K562 (cell line): ENCODE measurements at regions not wholly inside any gene's neighbourhood (a gene's known extent, or its start where the extent isn't known, plus 50 kb on each side); places are given as distances from the start of the nearest gene placed in this dataset.

Experiments
- CTCFL ChIP-seq: IDR thresholded peaks from 2 replicates; pipeline ENCODE4 v1.6.1; 2011; ENCODE audit warnings: borderline replicate concordance, low read depth, mild to moderate bottlenecking, moderate library complexity, low read length; ENCODE audit not compliant: insufficient read depth, poor library complexity, severe bottlenecking
- ELK1 ChIP-seq: sonication (generic); formaldehyde crosslinking; IDR thresholded peaks from 2 replicates; pipeline ENCODE4 v1.8.1; 2022; ENCODE audit warnings: missing genetic modification reagents
- IFI16 ChIP-seq: fragments of 250-450 bp; sonication (Bioruptor Pico); IDR thresholded peaks from 2 replicates; pipeline ENCODE4 v2.1.2; 2022; ENCODE audit warnings: mild to moderate bottlenecking, inconsistent platforms
- LARP7 ChIP-seq: fragments of 450-650 bp; IDR thresholded peaks from 2 replicates; pipeline ENCODE4 v1.6.1; 2016
- RBM25 ChIP-seq: fragments of 200-400 bp; formaldehyde crosslinking; IDR thresholded peaks from 2 replicates; pipeline ENCODE4 v1.6.1; 2018; ENCODE audit warnings: low read length, low read depth, moderate library complexity; ENCODE audit not compliant: severe bottlenecking
- ZBTB34 ChIP-seq: fragments of 250-450 bp; sonication (Bioruptor Pico); IDR thresholded peaks from 2 replicates; pipeline ENCODE4 v1.8.0; 2021; ENCODE audit warnings: mild to moderate bottlenecking, moderate library complexity
- ZBTB7A ChIP-seq: IDR thresholded peaks from 2 replicates; pipeline ENCODE4 v1.6.1; 2011; ENCODE audit warnings: low read depth, mild to moderate bottlenecking, low read length, moderate library complexity, borderline replicate concordance; ENCODE audit not compliant: control insufficient read depth
- ZC3H11A ChIP-seq: IDR thresholded peaks from 2 replicates; pipeline ENCODE4 v1.6.1; 2012; ENCODE audit warnings: low read depth, low read length, improper control_type of control experiment
- ZNF277 ChIP-seq: fragments of 250-450 bp; sonication (Bioruptor Pico); IDR thresholded peaks from 2 replicates; pipeline ENCODE4 v1.8.0; 2022; ENCODE audit warnings: inconsistent platforms, mild to moderate bottlenecking, moderate library complexity, borderline replicate concordance
- ZNF407 ChIP-seq: fragments of 450-650 bp; IDR thresholded peaks from 2 replicates; pipeline ENCODE4 v1.6.1; 2016; ENCODE audit warnings: low read depth

- TF ChIP-seq ZNF407 (no peak), CTCFL (no peak), IFI16 (CRISPR knock-in tag) (no peak), ZNF277 (CRISPR knock-in tag) (no peak), ZC3H11A (no peak), ELK1 (no peak), ZBTB34 (CRISPR knock-in tag) (no peak), RBM25 (no peak), LARP7 (no peak), ZBTB7A (no peak)
Measured at GRCh38 chr13:111852725-111853518, 214.0 kb upstream of the SOX1 start (continued).
